M059J (cell line): ENCODE measurements at regions not wholly inside any gene's neighbourhood (a gene's known extent, or its start where the extent isn't known, plus 50 kb on each side); places are given as distances from the start of the nearest gene placed in this dataset.

Experiments
- DNase-seq: peaks from one replicate; pipeline ENCODE4 v3.0.0-alpha.2; 2012; ENCODE audit warnings: low read depth

- no peak for DNase-seq
These were observed 384.7 kb downstream of the PDCD6IP start for GRCh38 chr3:34183114-34183513.

GRCh38 chr3:34183611-34184340 lies 385.3 kb downstream of the PDCD6IP start:
- no peak for DNase-seq

DNA sequence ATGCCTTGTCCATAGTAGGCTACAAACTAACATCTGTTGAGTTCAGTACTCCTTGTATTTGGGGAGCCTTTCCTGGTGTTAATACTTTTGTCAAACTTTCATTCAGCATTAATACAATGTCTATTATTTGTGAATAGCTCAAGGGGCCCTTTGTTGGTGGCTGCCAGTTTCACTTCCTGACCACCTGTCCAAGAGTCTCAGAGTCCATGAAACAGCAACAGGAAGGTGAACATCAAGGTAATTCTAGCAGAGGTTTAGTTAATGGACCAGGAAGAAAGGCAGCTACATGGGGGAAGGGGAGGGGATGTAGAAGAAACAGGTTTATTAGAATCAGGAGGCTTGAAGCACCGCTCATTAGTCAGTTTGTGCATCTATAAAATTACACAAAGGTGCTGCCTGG lies 386.9 kb downstream of the PDCD6IP start:
- DNase-seq, result no peak

GRCh38 chr3:34189133-34189532 lies 390.7 kb downstream of the PDCD6IP start:
- no peak for DNase-seq

DNA sequence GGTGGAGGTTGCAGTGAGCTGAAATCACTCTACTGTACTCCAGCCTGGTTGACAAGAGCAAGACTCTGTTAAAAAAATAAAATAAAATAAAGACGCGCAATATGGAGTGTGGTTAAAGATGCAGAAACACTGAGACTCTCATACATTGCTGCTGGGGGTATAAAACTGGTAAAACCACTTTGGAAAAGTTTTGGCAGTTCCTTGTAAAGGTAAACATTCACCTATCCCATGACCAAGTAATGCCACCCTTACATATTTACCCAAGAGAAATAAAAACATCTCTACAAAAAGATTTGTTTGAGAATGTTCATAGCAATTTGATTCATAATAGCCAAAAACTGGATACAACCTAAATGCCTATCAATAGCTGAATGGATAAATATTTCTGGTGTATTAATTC lies 398.5 kb downstream of the PDCD6IP start:
- DNase-seq, result no peak

DNA sequence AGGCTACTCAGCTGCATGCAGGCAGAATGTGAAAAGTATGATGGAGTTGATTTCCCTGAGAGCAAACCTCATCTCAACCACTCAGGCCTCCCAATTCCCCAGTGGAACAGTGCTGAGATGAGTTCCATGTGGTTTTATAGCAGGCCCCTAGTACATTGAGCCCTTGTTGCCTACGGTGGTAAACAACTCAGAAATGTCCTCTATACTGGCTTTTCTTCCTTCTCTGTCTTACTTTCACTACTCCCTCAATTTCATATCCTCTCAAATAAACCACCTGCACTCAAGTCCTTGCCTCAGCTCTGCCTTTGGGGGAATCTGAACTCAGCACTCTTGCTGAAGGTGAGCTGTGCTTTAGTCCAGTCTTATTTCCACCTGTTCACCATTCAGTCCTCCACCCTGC lies 399.9 kb downstream of the PDCD6IP start:
- DNase-seq, result no peak

DNA sequence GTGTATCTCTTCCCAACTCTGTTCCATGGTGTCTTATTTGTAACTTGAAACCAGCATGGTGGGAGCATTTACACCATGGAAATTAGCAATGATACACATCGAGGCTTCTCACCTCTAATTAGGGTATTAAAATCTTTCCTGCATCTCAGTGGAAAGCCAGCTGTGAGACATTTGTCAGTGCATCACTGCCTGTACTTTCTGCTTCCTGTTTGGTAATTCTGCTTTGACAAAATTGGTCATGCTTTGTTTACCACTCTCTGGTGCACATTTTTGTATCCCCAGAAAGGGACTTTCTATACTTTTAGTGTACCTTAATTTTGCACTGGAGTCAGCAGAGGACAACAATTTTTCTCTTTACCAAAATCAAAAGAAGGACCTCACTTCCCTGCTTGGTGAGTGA lies 402.1 kb downstream of the PDCD6IP start:
- no peak for DNase-seq

GRCh38 chr3:34202975-34203374 lies 404.5 kb downstream of the PDCD6IP start:
- DNase-seq, result no peak

DNA sequence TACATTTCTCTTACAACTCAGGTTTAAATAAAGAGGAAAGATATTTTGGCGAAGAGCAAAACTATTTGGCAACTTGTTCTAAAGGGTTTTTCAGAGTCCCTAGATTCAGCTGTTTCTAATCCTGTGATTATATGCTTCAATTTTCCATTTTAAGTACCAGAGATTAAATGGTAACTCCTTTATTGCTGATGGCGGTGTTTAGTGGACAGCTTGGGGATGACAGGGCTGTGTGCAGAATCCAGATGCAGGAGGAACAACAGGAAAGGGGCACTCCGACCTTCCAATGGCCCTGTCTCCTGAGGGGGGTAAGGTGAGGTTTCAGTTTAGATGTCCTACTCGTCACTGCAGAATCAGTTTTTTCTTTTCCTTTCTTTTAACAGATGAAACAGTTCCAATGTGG lies 405.0 kb downstream of the PDCD6IP start:
- DNase-seq, result no peak

DNA sequence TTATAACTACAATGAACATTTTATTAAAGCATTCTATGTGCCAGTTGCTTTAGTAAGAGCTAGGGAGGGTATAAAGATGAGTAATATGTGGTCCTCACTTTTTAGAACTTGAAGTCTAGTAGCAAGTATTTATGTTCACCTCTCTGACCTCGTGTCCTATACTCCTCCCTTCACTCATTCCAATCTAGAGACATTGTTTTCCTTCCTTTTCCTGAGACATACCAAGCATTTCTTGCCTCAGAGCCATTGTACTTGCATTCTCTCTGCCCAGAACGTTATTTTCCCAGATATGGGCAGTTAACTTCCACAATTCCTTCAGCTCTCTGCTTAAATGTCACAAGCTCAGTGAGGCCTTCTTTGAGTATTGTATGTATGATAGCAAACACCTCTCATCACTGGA lies 408.6 kb downstream of the PDCD6IP start:
- DNase-seq, result peak; percentile 2

GRCh38 chr3:34207806-34208205 lies 409.4 kb downstream of the PDCD6IP start:
- DNase-seq, result no peak

DNA sequence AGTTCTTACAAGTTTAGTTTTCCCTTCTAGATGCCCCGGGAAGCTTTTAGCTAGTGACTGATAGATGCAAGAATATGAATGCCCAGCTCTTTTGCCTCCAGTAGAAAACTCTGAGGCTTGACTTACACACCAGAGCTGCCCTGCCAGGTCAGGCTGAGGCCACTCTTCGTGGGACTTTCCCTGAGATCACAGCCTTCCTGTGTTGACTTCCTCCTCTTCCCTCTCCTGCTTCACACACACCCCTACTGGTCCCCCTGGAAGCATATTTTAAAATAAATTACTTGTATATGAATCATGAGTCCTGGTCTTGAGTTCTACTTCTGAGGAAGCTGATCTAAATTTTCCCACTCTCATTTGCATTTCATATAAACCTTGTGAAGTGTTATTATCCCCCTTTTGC lies 413.7 kb downstream of the PDCD6IP start:
- DNase-seq, result peak; percentile 0

GRCh38 chr3:34212656-34213055 lies 414.2 kb downstream of the PDCD6IP start:
- peak; percentile 1 for DNase-seq

GRCh38 chr3:34213478-34213877 lies 415.0 kb downstream of the PDCD6IP start:
- DNase-seq, result no peak

- DNase-seq, result no peak
These were observed 418.4 kb downstream of the PDCD6IP start for GRCh38 chr3:34216711-34217335.

- DNase-seq, result no peak
These were observed 420.4 kb downstream of the PDCD6IP start for GRCh38 chr3:34218706-34219385.

GRCh38 chr3:34219556-34219955 lies 421.1 kb downstream of the PDCD6IP start:
- DNase-seq, result no peak

GRCh38 chr3:34225821-34226366 lies 427.5 kb downstream of the PDCD6IP start:
- DNase-seq, result no peak

DNA sequence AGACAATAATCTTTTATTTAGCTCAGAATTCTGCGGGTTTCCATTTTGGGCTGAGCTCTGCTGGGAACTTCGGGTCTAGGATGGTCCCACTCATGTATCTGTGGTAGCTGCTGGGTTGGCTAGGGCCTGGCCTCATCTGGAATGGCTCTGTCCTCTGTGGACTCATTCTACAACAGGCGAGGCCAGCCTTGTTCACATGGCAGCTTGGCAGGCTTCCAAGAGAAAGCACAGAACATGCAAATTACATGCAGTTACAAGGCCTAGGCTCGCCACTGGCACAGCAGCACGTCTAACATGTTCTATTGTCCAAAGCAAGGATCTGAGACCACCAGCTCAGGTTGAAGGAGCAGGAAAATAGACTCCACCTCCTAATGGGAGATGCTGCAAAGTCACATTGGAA lies 431.4 kb downstream of the PDCD6IP start:
- DNase-seq, result no peak

GRCh38 chr3:34235096-34235495 lies 436.7 kb downstream of the PDCD6IP start:
- no peak for DNase-seq

GRCh38 chr3:34237946-34238345 lies 439.5 kb downstream of the PDCD6IP start:
- no peak for DNase-seq

DNA sequence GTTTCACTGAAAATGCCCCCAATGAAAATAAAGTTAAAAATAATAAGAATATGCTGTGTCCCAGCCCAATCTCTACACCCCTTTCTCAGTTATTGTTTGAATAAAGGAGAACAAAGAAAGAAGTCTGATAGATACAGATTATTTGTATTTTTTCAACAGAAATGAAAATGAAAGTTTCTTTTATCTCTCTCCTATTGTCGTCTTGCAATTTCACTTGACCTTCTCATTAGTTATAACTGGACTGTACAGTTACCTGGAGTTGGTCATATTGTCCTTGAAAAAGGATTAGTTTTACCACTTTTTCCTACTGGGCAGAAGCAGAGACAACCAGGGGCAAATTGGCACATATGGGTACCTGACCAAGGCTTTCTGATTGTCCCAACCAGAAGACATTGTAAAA lies 440.0 kb downstream of the PDCD6IP start:
- DNase-seq, result no peak

DNA sequence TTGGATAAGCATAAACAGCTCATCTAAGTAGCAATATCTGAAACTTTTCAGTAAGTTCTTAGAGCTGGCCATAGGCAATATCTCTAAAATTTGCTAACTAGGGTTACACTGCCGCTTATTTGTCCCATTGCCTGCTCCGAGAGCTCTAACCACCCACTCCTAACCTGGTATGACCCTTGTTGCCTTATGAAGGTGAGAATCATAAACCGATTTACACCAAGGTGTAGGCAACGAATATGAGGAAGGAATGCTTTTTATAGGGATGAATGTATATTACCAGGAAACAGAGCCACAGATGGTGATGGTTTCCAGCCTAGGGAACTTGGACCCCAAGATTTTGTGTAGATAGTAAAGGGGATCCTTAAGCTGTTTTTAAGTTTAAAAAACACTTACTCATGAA lies 440.9 kb downstream of the PDCD6IP start:
- DNase-seq, result no peak
